ENCODE measurements at regions not wholly inside any gene's neighbourhood (a gene's known extent, or its start where the extent isn't known, plus 50 kb on each side); places are given as distances from the start of the nearest gene placed in this dataset.
"Not testable (repeated sequence)": the region's sequence is repeated elsewhere in the genome, so short reads cannot be mapped to it uniquely, and the experiment has no call there.

DNA sequence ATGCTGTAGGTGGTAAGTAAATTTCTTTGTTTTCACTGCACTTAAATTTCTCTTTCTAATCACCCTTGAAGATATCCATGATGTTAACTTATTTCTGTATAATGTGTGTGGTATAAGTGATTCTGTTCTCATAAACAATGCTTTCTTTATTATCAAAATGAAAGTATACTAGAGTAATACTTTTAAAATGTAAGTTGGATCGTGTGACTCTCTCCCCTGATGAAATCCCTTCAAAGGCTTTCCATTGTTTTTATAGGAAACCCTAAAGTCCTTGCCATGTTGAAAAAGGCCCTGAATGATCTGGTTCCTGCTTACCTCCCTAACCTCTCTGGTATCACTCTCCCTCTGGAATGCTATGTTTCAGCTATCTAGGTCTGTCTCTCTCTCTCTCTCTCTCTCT is 191.1 kb upstream of the LHX8 start:
- no peak for DNase-seq (ENCODE audit: low read depth in 2 of 2)

DNA sequence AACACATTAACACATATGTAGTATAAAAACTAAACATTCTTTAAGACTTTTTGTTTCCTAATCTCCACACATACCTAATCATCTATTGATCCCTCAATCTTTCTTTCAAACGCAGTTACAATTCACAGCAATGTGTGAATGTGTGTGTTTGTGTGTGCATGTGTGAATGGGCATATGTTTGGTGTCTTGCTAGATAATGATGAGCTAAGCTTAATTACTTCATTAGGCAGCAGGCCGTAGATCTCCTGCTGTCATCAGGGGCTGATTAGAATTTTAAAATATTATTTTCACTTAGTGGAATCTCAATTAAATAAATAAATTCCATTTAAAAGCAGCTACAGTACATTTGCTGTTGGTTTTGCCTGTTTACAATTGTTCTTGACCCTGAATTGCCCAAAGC is 187.8 kb upstream of the LHX8 start:
- no peak for DNase-seq (ENCODE audit: low read depth in 2 of 2)

DNA sequence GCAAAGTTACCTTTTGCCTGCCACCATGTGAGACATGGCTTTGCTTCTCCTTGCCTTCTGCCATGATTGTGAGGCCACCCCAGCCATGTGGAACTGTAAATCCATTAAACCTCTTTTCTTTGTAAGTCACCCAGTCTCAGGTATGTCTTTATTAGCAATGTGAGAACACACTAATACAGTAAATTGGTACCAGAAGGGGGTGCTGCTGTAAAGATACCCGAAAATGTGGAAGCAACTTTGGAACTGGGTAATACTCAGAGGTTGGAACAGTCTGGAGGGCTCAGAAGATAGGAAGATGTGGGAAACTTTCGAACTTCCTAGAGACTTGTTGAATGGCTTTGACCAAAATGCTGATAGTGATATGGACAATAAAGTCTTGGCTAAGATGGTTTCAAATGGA is 184.8 kb upstream of the LHX8 start:
- not testable (repeated sequence) for DNase-seq (ENCODE audit: low read depth in 2 of 2)

DNA sequence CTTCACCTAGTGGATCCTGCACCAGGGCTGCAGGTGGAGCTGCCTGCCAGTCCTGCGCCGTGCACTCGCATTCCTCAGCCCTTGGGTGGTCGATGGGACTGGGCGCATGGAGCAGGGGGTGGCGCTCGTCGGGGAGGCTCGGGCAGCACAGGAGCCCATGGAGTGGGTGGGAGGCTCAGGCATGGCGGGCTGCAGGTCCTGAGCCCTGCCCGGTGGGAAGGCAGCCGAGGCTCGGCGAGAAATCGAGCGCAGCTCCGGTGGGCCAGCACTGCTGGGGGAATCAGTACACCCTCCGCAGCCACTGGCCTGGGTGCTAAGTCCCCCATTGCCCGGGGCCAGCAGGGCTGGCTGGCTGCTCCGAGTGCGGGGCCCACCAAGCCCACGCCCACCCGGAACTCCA is 182.2 kb upstream of the LHX8 start:
- not testable (repeated sequence) for DNase-seq (ENCODE audit: low read depth in 2 of 2)

DNA sequence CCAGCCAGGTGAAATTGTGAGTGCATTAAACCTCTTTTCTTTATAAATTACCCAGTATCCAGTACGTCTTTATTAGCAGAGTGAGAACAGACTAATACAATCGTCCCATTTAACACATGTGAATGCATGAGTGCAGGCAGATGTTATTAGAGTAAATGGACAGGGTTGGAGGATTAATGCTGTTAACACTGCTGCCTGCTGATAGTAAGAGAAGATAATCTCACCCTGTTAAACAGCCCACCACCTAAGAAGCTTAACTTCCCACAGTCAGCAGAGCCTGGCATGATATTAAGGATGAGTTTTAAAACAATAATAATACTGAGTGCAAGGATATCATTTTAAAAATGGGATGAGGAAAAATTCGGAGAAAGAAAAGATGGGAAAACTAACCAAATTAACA is 181.4 kb upstream of the LHX8 start:
- no peak for DNase-seq (ENCODE audit: low read depth in 2 of 2)

DNA sequence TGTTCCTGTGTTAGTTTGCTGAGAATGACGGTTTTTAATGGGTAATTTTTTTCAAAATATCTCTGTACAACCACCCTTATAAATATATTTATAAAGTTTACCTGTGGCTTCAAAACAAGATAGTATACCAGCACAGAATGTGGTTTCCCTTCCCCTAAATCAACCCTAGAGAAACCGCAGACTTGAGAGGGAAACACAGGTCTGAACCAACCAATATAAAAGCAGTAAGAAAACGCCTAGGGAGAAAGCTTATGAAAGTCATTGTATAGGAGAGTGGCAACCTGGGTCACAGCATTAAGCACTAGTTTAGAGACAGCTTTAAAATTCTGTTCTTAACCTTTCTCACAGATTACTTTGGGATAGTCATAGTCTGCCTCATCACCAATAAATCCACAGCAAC is 180.6 kb upstream of the LHX8 start:
- no peak for DNase-seq (ENCODE audit: low read depth in 2 of 2)

DNA sequence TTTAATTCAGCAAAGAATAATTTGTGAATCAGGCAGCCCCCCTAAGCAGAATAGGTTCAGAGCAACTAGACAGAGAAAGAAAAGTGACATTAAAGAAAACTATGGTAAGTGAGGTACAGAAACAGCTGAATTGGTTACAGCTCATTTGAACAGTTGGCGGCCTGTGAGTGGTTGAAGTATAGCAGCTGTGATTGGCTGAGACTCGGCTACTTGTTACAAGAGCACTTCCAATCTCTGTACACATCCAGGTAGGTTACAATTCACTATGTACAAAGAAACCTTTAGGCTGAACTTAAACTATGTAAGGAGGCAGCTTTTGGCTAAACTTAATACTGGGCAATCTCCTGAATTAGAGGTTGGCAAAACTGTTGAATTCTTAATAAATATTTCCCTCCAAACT is 171.1 kb upstream of the LHX8 start:
- no peak for DNase-seq (ENCODE audit: low read depth in 2 of 2)

DNA sequence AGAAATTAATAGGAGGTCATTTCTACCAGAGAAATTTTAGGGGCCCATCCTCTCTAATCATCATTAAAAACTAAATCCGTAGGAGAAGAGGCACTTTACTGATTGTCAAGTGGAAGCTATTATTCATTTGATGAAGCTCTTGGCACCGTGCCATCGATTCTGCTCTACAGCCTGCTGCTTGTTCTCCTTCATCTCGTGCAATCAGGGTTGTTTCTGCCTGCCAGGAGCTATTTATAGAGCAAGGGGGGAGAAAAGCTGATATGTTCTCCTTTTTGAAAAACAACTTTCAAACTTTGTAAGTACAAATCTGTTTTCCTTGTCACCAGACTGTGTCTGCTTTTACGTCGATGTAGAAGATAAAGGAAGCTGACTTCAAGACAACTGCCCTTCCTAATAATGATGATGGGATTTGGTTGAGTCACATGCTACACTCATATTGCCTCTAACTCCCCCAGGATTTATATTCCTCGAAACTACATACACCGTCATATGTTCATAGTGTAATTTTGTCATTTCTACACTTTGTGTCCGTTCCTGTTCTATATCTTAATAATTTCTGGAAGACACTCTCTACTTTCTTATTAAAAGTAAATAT is 169.6 kb upstream of the LHX8 start:
- no peak for DNase-seq (ENCODE audit: low read depth in 2 of 2)

DNA sequence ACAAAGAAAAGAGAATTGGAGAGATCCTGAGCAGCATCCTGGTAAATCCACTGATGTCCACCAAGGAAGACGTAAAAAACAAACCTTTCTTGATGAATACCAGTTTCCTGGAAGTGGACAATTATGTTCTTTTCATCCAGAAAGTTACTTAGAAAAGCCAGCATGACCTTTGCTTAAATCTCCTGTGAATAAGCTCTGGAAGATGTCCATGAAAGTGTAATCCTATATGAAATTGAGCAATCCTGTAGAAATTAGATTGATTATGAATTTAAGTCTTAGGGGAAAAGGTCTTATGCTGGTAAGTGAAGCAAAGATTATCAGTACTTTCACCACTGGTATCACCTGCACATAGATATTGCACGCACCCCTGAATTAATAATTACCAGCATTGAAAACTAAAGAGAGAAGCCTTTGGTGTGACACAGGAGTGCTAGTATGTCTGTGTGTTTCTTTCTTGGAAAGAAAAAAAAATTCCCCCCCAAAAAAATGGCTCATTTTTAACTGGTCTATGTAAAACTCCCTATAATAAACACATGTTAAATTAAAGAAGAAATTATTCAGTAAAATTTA is 164.5 kb upstream of the LHX8 start:
- no peak for DNase-seq (ENCODE audit: low read depth in 2 of 2)

DNA sequence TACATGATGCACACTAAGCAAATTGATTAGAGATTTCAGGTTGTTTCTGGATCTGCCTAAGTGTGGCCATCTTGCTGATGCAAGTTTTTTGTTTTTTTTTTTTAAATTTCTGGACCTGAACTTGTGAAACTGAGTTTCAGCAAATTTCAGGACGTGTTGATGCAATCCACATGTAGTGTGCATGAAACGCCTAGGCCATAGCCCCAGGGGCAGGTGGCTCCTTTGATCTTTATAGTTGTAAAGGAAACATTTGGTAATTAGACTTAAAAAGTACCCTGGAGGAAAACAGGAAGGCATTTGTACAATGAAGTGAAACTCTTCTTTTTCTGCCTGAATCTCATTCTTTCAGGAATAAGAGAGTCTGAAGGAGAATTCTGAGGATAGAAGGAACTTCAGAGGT is 162.2 kb upstream of the LHX8 start:
- no peak for DNase-seq (ENCODE audit: low read depth in 2 of 2)

DNA sequence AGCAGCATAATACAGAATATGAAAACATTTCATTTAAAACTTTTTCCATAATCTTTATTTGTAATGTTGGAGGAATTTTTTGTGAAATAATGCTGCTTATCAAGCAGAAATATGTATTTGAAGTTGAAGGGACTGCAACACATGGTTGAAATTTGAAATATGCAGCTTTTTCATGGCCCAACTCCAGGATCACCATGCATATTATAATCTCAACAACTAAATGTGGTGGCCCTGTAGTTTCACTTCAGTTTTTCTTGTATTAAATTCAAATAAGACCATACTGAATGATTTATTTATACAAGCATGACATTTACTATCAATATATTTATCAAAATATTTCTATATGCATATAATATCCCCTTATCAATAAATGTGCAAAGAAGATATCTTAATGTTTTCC is 157.7 kb upstream of the LHX8 start:
- no peak for DNase-seq (ENCODE audit: low read depth in 2 of 2)

DNA sequence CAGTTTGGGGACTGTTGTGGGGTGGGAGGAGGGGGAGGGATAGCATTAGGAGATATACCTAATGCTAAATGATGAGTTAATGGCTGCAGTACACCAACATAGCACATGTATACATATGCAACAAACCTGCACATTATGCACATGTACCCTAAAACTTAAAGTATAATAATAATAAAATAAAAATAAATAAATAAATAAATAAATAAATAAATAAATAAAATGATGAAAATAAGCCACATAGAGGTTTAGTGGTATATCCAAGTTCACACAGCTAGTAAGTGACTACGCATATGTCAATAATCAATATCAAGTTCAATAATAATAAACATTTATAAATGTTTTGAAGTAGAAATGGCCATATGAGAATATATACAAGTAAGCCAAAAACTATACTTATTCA is 141.7 kb upstream of the LHX8 start:
- not testable (repeated sequence) for DNase-seq (ENCODE audit: low read depth in 2 of 2)

DNA sequence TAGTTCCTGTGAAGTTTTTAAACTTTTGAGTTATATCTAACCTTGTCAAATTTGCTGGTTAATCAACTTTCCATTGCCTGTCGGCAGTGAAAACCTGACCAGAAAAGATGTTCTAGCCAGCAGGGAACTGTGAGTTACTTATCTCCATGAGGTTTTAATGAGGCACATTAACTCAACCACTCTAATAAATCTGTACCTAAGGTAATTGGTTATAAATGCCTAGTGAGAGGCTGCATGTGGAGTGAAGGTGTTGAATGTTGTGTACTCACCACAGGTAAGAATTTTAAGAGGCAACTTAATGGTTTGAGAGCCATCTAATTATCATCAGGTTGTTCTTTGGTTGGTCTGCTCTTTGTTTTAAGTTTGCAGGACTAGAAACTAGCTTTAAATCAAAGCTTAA is 138.4 kb upstream of the LHX8 start:
- DNase-seq (ENCODE audit: low read depth in 2 of 2), result no peak

DNA sequence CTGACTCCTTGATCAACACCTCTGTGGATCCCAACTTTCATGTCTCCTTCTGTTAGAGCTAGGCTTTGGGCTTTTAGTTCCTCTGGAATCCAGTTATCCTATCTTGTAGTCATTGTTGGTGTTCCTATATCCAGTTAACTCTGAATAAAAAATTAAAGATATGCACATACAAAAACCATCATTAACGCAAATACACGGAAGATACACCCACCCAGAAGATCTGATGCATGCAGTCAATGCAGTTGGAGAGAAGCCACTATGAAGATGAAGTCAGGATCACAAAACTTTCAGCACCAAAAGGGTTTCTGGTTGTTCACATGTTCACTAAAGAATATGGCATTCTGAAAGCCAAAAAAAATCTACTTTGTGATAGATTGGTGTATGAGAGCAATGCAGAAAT is 123.6 kb upstream of the LHX8 start:
- no peak for DNase-seq (ENCODE audit: low read depth in 2 of 2)

DNA sequence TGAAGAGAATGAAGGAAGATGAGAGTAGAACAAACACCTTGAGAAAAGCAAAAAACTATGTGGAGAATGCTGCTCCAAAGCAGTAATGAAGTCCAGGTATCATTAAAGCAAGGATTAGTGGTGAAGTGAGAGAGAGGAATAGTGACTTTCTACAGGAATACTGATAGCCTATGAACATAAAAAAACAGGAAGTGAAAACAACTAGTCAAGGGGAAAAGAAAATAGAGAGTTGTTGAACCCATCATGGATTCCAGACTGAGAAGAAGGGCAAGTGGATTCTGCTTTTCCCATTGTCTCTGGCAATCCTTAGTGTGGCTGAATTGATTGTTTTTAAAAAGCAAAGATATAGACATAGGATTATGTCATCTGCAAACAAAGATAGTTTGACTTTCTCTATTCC is 119.9 kb upstream of the LHX8 start:
- DNase-seq (ENCODE audit: low read depth in 2 of 2), result no peak

DNA sequence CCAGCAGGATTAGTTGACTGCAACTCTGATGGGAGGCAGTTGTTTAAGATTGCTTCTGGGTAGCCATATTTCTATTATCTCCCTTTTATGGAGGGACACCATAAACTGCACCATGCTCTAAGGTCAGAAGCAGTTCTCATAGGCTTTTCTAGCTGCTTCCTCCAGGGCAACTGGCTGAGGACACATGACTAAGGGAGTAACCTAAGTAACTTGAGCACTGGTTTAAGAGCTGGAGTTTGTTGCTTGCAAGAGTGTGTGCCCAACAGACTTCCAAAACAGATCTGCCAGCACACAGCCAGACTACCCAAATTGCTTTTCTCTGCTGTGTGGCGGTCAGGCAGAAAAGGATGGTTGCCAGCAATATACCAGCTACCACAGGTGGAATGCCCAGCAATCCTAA is 111.2 kb upstream of the LHX8 start:
- no peak for DNase-seq (ENCODE audit: low read depth in 2 of 2)

DNA sequence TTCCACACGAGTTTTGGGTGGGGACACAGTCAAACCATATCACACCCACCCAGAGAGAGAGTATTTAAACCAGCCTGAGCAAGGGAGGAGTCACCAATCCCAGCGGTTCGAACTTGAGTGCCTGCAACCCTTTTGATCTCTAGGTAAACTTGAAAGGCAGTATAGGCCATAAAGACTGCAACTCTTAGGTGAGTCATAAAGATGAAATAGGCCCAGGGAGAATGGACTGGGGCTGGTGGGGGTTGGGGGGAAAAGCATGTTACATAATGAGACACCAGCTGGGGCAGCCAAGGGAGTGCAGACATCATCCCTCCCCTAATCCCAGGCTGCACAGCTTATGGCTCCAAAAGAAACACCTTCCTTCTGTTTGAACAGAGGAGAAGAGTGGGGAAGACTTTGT is 99.8 kb upstream of the LHX8 start:
- no peak for DNase-seq (ENCODE audit: low read depth in 2 of 2)

DNA sequence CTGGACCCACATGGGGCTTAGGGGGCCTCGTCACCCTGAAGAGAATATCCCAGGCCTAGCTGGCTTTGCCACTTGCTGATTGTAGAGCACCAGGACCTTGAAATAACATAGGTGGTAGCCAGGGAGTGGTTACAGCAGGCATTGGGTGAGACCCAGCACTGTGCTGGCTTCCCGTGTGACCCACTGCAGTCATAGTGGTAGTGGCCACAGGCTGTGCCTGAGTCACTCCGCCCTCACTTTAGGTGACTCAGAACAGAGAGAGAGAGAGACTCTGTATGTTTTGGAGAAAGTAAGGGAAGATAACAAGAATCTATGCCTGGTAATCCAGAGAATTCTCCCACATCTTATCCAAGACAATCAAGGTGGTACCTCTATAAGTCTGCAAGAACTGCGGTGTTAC is 98.7 kb upstream of the LHX8 start:
- DNase-seq (ENCODE audit: low read depth in 2 of 2), result no peak

DNA sequence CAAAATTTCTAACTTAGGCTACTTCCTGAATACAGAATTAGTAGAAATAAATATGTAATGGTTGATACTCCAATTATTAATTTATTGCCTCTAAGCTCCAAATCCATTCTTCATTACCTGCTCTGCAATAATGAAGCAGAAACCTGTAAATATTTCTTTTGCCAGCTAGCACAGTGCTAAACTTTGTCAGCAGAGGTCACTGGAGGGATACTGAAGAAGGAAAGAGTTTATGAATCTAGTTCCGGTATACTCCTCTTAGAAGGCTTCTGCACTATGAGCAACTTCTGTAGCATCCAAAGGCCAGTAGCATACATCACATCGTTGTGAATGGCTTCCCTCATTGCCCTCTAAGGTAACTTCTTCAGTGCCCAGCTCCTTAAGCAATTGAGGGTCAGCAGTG is 81.0 kb upstream of the LHX8 start:
- no peak for DNase-seq (ENCODE audit: low read depth in 2 of 2)

DNA sequence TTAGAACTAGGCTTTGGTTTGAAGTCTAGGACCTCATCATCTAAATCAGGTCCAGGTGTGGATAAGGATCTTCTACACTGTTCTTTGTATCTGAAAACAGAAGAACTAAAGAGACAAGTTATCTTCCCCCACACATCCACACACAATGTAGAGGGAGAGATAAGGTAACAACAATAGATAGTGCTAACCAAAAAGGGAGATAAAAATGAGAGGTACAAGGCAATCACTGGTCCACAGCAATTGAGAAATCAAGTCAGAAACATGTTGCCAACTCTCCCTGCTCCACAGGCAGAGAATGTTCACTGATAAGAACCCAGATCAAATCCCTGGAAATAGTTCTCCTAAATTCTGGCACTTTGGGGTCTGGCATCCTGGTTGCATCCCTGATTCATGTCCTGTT is 75.8 kb upstream of the LHX8 start:
- no peak for DNase-seq (ENCODE audit: low read depth in 2 of 2)

DNA sequence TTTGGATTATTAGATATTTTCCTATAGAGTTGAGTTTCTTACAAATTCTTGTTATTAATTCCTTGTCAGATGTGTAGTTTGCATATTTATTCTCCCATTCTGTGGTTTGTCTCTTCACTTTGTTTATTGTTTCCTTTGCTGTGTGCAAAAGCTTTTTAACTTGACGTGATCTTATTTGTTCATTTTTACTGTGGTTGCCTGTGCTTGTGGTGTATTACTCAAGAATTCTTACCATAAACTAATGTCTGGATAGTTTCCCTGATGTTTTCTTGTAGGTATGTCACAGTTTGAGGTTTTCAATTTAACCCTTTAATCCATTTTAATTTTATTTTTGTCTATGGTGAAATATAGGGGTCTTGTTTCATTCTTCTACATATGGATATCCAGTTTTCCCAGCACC is 72.1 kb upstream of the LHX8 start:
- DNase-seq (ENCODE audit: low read depth in 2 of 2), result no peak

DNA sequence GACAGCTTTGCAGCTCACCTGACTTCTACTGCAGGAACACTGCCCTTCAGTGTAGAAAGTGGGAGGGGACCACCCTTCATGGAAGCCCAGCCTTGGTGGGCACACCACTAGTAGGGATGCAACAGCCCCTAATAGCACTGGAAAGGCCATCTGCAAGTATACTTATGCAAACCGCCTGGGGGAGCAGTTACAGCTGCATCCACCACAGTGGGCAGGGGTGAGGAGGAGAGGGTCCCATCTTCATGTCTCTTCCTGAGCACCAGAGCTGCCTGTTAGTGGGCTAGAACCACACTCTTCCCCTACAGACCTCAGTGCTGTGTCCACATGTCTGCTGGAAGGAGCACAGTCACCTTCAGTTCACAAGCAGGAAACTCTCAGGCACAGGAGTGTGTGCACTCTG is 66.2 kb upstream of the LHX8 start:
- no peak for DNase-seq (ENCODE audit: low read depth in 2 of 2)

DNA sequence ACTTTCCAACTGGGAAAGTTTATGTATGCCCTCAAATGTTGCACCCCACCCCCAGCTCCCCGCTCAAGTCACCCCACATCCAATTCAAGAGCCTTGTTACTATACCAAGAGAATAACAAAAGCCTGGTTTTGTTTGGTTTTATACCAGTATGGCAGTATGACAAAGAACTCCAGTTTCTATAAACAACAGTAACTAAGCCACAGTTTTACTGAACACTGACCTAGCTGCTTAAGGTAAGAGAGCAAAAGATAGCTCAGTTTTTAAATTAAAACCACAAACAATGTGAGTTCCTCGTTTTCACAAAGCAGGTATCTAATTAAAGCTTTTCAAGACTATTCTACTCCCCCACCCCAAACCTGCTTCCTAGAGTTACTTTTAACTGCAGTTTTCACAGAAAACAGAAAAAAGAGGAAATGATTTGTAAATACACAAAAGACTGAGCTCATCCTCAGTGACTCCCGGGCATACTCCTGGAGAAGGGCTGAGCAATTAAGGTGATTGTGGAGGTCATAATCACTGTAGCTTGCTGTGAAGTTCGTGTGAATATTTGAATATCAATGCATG is 59.3 kb upstream of the LHX8 start:
- DNase-seq (ENCODE audit: low read depth in 2 of 2), result no peak
